Smooth muscle cell (in vitro differentiated cells): ENCODE measurements at regions not wholly inside any gene's neighbourhood (a gene's known extent, or its start where the extent isn't known, plus 50 kb on each side); places are given as distances from the start of the nearest gene placed in this dataset.

ENCODE experiments used
- DNase-seq: peaks from one replicate; lab custom pipeline; 2025; ENCODE audit not compliant: unreplicated experiment; lab: John Stamatoyannopoulos, UW
- H2AFZ ChIP-seq: fragments of 200-600 bp; sonication (generic); 2 replicates; pipeline ENCODE4 v1.6.0; 2016; ENCODE audit warnings: antibody characterized with exemption, low read depth, mild to moderate bottlenecking
- H3F3A ChIP-seq: fragments of 200-600 bp; sonication (generic); 2 replicates; pipeline ENCODE4 v1.6.0; 2017; ENCODE audit warnings: antibody characterized with exemption, low read depth
- H3K27ac ChIP-seq: fragments of 200-600 bp; sonication (generic); 2 replicates; pipeline ENCODE4 v1.5.1; 2016; ENCODE audit warnings: low read depth, mild to moderate bottlenecking
- H3K27me3 ChIP-seq: fragments of 200-600 bp; sonication (generic); 2 replicates; pipeline ENCODE4 v1.6.1; 2016; ENCODE audit warnings: low read depth, mild to moderate bottlenecking
- H3K36me3 ChIP-seq: fragments of 200-600 bp; sonication (generic); 2 replicates; pipeline ENCODE4 v1.5.1; 2016; ENCODE audit warnings: low read depth
- H3K4me1 ChIP-seq: fragments of 200-600 bp; sonication (generic); 2 replicates; pipeline ENCODE4 v1.5.1; 2016; ENCODE audit warnings: low read depth
- H3K4me2 ChIP-seq: fragments of 200-600 bp; sonication (generic); 2 replicates; pipeline ENCODE4 v1.6.0; 2016; ENCODE audit warnings: mild to moderate bottlenecking
- H3K4me3 ChIP-seq: fragments of 200-600 bp; sonication (generic); 2 replicates; pipeline ENCODE4 v1.5.1; 2016; ENCODE audit warnings: mild to moderate bottlenecking
- H3K79me2 ChIP-seq: fragments of 200-600 bp; sonication (generic); 2 replicates; pipeline ENCODE4 v1.6.0; 2016; ENCODE audit warnings: low read depth, mild to moderate bottlenecking
- H3K9ac ChIP-seq: fragments of 200-600 bp; sonication (generic); 2 replicates; pipeline ENCODE4 v1.6.0; 2016; ENCODE audit warnings: low read depth
- H3K9me3 ChIP-seq: fragments of 200-600 bp; sonication (generic); replicated peaks from 2 replicates; pipeline ENCODE4 v1.5.1; 2016; ENCODE audit warnings: low read depth
- H4K20me1 ChIP-seq: fragments of 200-600 bp; sonication (generic); 2 replicates; pipeline ENCODE4 v1.6.0; 2016; ENCODE audit warnings: low read depth
- WGBS: methylation state at CpG from one replicate; pipeline ENCODE4 v1.1.7; 2016; ENCODE audit warnings: low lambda C conversion rate; 5-methylcytosine and 5-hydroxymethylcytosine counted together
- TF ChIP-seq, protein P1 (sequence below): fragments of 200-600 bp; sonication (generic); IDR thresholded peaks from 2 replicates; pipeline ENCODE4 v1.5.1; 2017; ENCODE audit warnings: borderline replicate concordance, mild to moderate bottlenecking, antibody characterized with exemption; ENCODE audit not compliant: insufficient read depth, poor library complexity, severe bottlenecking

DNA sequence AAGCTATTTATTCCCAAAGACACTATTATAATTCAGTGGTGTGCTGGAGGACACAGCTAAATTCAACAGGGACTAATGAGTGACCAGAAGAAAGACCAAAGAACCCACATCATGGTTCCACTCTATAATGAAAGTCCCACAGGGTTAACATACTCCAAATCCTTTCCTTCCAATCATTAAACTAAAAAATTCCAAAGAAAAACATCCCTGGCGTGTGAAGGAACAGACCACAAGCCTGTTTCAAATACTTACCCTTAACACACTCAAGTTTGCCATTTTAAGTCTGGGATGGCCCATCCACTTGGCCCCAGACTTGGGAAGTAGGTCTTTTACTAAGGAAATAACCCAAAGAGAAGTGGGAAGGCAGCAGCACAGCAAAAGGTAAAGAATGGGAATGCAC lies 150.1 kb upstream of the CCDC150 start:
- H3K4me3 ChIP-seq = no peak overlapping the region
- H3K4me2 ChIP-seq = peak overlapping the region; percentile 18
- H3K27me3 ChIP-seq = no peaks in the 10 kb centered on the region
- no peak overlapping the region for H3K9ac ChIP-seq
- WGBS = 48% methylated on average over 1 of the region's 1 CpG
- no peaks in the 10 kb centered on the region for H3K36me3 ChIP-seq
- TF ChIP-seq, protein P1, sequence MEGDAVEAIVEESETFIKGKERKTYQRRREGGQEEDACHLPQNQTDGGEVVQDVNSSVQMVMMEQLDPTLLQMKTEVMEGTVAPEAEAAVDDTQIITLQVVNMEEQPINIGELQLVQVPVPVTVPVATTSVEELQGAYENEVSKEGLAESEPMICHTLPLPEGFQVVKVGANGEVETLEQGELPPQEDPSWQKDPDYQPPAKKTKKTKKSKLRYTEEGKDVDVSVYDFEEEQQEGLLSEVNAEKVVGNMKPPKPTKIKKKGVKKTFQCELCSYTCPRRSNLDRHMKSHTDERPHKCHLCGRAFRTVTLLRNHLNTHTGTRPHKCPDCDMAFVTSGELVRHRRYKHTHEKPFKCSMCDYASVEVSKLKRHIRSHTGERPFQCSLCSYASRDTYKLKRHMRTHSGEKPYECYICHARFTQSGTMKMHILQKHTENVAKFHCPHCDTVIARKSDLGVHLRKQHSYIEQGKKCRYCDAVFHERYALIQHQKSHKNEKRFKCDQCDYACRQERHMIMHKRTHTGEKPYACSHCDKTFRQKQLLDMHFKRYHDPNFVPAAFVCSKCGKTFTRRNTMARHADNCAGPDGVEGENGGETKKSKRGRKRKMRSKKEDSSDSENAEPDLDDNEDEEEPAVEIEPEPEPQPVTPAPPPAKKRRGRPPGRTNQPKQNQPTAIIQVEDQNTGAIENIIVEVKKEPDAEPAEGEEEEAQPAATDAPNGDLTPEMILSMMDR = no peak
- no peak for DNase-seq
- H3K79me2 ChIP-seq = no peaks in the 10 kb centered on the region
- H3K4me1 ChIP-seq = no peaks in the 10 kb centered on the region
- no peaks in the 10 kb centered on the region for H3F3A ChIP-seq
- no peaks in the 10 kb centered on the region for H4K20me1 ChIP-seq
- H2AFZ ChIP-seq = no peak overlapping the region
- peak overlapping the region; percentile 43 for H3K27ac ChIP-seq
- no peaks in the 10 kb centered on the region for H3K9me3 ChIP-seq

DNA sequence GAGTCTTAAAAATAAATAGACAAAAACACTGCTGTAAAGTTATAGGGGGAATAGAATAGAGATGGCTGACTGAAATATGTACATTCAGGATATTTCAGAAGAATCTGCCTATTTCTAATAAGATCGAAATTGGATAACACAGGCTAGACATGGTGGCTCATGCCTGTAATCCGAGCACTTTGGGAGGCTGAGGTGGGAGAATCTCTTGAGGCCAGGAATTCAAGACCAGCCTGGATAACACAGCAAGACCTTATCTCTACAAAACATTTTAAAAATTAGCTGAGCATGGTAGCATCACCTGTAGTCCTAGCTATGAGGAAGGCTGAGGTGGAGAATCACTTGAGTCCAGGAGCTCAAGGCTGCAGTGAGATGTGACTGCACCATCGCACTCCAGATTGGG lies 146.6 kb upstream of the CCDC150 start:
- Histone ChIP-seq H3K9ac (no peak overlapping the region), H2AFZ (no peak overlapping the region), H4K20me1 (no peaks in the 10 kb centered on the region), H3K79me2 (peaks cover 6% of the 10 kb centered on the region), H3K36me3 (no peaks in the 10 kb centered on the region), H3K27ac (no peak overlapping the region), H3K27me3 (no peaks in the 10 kb centered on the region), H3K4me2 (no peak overlapping the region), H3K4me1 (no peaks in the 10 kb centered on the region), H3F3A (no peaks in the 10 kb centered on the region), H3K4me3 (no peak overlapping the region), H3K9me3 (no peaks in the 10 kb centered on the region)
- no peak for DNase-seq
- WGBS = 95% methylated on average over 3 of the region's 3 CpGs
- TF ChIP-seq, protein P1 = no peak

GRCh38 chr2:196498962-196499361 lies 140.6 kb upstream of the CCDC150 start:
- Histone ChIP-seq H3K27me3 (no peaks in the 10 kb centered on the region), H3K4me1 (no peaks in the 10 kb centered on the region), H3K4me2 (no peak overlapping the region), H3K36me3 (no peaks in the 10 kb centered on the region), H2AFZ (no peak overlapping the region), H3K4me3 (no peak overlapping the region), H3K9ac (no peak overlapping the region), H3K27ac (no peak overlapping the region), H4K20me1 (no peaks in the 10 kb centered on the region), H3K79me2 (peaks cover 6% of the 10 kb centered on the region), H3K9me3 (no peaks in the 10 kb centered on the region), H3F3A (no peaks in the 10 kb centered on the region)
- TF ChIP-seq, protein P1 = no peak
- DNase-seq = no peak
- WGBS = 94% methylated on average over 3 of the region's 3 CpGs

DNA sequence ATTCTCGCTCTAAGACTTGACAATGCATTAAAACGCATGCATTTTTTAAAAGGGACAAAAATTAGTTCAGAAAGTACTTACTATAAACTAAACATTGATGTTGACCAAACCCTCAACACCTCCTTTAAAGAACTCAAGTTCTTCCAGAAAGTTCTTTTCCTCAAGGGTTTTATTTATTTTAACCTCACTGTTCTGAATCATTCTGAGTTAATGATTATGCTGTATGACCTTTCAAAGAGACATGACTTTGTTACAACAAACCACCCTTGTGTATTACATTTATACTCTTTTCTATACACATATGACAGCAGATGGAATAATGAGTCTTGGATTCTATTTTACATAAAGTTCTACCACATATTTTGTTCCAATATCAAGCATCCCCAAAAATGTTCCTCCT lies 139.8 kb upstream of the CCDC150 start:
- 89% methylated on average over 2 of the region's 2 CpGs for WGBS
- no peaks in the 10 kb centered on the region for H3F3A ChIP-seq

More for the DNA sequence above, 139.8 kb upstream of the CCDC150 start:
- no peaks in the 10 kb centered on the region for H4K20me1 ChIP-seq
- H3K4me2 ChIP-seq = no peak overlapping the region
- no peak overlapping the region for H3K27ac ChIP-seq
- DNase-seq = no peak
- H3K4me1 ChIP-seq = no peaks in the 10 kb centered on the region
- no peak overlapping the region for H3K9ac ChIP-seq
- H2AFZ ChIP-seq = no peak overlapping the region
- H3K36me3 ChIP-seq = no peaks in the 10 kb centered on the region
- H3K4me3 ChIP-seq = no peak overlapping the region
- H3K9me3 ChIP-seq = no peaks in the 10 kb centered on the region
- TF ChIP-seq, protein P1 = no peak
- H3K79me2 ChIP-seq = peaks cover 7% of the 10 kb centered on the region
- H3K27me3 ChIP-seq = no peaks in the 10 kb centered on the region
